NCI-H524 treated with DMSO at 0.1 percent for 48 hours (cell line): ENCODE measurements at regions not wholly inside any gene's neighbourhood (a gene's known extent, or its start where the extent isn't known, plus 50 kb on each side); places are given as distances from the start of the nearest gene placed in this dataset.
"Not testable (repeated sequence)": the region's sequence is repeated elsewhere in the genome, so short reads cannot be mapped to it uniquely, and the experiment has no call there.

Experiments
- DNase-seq: peaks from one replicate; lab custom pipeline; 2025; lab: John Stamatoyannopoulos, UW

- DNase-seq, result no peak
These were observed 489.0 kb downstream of the USP25 start for GRCh38 chr21:16218682-16219343.

GRCh38 chr21:16224756-16225155 is 495.0 kb downstream of the USP25 start:
- not testable (repeated sequence) for DNase-seq

DNA sequence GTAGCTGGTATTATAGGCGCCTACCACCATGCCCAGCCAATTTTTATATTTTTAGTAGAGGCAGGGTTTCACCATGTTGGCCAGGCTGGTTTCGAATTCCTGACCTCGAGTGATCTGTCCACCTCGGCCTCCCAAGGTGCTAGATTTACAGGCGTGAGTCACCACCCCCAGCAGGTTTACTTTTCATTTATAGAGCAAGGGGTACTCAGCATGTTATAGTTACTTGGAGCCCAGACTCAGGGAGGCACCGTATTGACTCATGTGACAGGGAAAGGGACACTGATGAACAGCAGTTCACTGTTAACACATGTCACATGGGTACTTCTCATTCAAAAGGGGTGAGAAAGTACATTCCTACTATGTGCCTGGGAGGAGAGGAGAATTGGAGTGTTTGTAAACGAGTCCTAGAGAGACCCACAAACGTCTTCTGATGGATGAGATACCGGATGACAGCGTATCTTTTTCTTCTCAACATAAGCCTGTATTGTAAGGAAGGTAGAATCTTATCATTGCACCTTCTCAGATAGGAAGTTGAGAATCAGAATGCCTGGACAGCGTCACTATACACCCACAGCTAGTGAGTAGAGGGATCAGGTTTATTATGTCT is 510.0 kb downstream of the USP25 start:
- no peak for DNase-seq

DNA sequence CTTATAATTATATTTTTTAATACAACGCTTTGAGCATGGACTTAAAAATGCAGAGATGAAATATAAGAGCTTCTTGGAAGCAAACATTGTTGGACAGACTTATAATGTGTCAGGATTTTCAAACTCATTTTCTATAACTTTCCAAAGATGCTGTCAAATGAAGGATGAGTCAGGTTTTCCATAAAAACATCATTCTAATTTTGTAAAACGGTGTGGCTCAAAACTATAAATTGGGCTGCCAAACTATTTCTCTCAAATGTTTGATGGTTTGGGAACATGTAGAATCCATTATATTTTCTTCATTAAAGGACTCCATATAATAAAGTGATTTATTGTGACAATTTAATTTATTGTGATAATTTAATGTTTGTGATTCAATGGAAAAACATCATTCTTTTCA is 511.2 kb downstream of the USP25 start:
- no peak for DNase-seq

GRCh38 chr21:16241479-16241963 is 511.7 kb downstream of the USP25 start:
- no peak for DNase-seq

GRCh38 chr21:16243396-16243795 is 513.6 kb downstream of the USP25 start:
- no peak for DNase-seq

DNA sequence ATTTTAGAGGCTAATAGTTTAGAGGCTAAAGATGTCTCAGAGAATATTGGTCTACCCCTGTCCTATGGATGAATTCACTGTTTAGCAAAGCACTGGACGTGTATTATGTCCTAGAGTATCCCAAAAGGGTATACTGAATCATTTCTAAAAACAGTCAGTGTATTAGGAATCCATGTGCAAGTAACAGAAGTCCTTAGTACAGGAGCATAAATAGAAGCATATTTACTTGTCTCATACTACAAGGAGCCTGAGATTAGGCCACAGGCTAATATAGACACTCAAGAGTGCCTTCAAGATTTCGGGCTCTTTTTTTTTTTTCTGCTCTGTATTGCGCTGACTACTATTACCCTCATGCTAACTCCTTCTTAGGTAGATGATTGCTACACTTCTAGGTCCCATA is 518.9 kb downstream of the USP25 start:
- no peak for DNase-seq

- peak; percentile 5 for DNase-seq
These were observed 520.5 kb downstream of the USP25 start for GRCh38 chr21:16250273-16250672.

- no peak for DNase-seq
These were observed 529.2 kb downstream of the USP25 start for GRCh38 chr21:16258844-16259611.

- DNase-seq, result no peak
These were observed 532.3 kb downstream of the USP25 start for GRCh38 chr21:16262091-16262490.

DNA sequence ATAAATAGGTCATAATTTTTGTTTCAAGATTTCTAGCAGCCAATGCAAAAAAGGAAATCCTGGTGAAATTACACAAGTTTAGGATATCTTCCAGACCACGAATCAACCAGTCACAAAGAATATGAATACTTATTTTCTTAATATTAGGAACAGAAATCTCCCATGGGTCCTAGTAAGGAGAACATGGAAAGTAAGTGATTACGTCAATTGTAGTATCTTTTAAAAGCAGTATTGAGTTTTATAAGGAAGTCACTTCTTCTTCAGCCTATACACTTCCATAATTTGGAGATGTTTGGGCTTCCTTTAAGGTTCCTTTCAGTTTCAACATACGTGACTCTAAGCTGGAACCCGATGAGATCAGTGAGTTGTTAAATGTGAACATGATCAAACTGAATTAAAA is 534.5 kb downstream of the USP25 start:
- DNase-seq, result no peak

DNA sequence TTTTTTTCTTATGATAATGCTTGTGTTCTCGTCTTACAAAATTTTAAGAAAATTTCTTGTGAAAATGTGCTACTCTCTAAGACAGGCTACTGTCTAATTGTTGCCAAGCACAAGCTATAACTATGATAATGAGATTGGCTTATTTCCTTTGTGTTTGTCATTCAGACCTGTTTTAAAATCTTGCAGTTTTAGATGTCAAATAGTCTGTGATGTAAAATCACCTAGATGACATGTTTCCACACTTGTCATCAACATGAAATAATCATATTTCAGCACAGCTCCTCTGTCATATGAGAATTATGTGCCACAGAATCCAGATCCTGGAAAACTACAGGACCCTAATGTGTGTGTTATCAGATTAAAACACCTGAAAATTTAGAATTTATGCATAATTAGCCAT is 539.7 kb downstream of the USP25 start:
- DNase-seq, result no peak

- no peak for DNase-seq
These were observed 550.2 kb downstream of the USP25 start for GRCh38 chr21:16279731-16280581.

DNA sequence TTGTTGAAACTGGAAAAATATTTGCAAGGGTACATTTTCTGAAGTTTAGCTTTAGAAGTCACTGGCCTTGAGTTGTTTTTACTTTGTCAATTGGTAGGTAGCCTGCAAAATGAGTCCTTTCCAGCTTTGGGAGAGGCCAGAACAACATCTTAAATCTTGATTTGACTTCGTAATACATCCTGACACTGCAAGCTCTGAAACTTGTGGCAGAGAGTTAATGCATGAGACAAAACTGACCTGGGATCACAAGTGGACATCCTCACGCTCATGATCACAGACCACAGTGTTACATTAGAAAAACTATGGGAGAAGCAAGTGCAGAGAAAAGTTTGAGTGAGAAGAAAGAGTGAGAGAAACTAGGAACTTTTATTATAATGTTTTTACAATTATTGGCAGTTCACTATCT is 550.9 kb downstream of the USP25 start:
- DNase-seq, result no peak

DNA sequence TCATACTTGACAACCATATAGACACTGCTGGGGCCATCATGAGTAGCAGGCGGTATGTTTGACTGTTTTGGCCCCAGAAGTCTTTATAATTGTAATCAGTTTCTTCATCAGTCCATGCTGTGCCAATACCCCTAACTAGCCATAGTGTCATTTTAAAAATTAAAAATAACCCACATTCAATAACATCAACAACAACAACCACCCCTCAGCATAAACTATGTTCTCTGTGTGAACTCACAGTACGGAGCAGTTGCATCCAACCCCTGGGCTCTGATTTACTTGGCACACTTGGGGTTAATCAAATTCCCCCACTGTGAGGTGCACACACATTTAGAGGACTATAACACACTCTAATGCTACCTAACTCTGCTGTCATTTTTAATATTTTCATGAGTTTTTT is 553.7 kb downstream of the USP25 start:
- DNase-seq, result no peak

- no peak for DNase-seq
These were observed 555.9 kb downstream of the USP25 start for GRCh38 chr21:16285605-16286126.

DNA sequence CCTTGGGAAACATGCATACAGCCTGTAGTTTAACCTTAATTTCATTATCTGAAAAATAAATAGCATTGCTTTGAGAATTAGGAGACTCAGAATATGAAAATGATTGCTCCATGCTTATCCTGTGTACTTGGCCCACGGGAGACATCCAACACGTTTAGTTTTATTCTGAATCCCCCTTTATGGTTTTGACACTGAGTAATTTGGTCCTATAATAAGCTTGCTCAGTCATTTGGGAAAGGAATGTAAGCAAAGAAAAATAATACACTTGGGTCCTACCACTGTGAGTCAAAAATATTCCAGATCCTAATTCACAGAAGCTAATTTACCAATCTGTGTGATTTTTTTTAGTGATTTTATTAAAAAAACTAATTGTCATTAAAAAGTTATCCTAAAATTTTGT is 557.3 kb downstream of the USP25 start:
- DNase-seq, result no peak

GRCh38 chr21:16291296-16291695 is 561.5 kb downstream of the USP25 start:
- no peak for DNase-seq

GRCh38 chr21:16294128-16294527 is 564.3 kb downstream of the USP25 start:
- DNase-seq, result no peak

DNA sequence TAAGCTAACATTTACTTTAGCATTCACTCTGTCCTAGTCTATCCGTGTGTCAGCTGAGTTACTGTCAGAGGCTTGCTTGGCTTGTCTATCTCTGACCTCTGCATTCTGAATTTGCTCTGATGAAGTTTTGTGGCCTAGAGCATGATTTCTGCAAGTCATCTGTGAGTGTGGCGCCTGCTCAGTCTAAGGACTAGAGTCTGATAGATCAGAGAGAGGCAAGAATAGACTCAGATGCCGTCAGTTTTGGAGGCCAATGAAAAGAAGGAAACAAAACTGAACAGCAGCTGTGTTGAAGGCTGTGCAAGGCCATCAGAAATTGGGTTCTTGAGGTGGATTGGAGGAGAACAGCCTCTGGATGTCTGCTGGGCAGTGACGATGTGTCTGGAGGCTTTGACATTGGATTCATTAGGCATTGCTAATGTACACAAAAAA is 573.1 kb downstream of the USP25 start:
- DNase-seq, result no peak

- DNase-seq, result no peak
These were observed 574.7 kb downstream of the USP25 start for GRCh38 chr21:16304174-16305095.
